ENCODE measurements at regions not wholly inside any gene's neighbourhood (a gene's known extent, or its start where the extent isn't known, plus 50 kb on each side); places are given as distances from the start of the nearest gene placed in this dataset.

DNA sequence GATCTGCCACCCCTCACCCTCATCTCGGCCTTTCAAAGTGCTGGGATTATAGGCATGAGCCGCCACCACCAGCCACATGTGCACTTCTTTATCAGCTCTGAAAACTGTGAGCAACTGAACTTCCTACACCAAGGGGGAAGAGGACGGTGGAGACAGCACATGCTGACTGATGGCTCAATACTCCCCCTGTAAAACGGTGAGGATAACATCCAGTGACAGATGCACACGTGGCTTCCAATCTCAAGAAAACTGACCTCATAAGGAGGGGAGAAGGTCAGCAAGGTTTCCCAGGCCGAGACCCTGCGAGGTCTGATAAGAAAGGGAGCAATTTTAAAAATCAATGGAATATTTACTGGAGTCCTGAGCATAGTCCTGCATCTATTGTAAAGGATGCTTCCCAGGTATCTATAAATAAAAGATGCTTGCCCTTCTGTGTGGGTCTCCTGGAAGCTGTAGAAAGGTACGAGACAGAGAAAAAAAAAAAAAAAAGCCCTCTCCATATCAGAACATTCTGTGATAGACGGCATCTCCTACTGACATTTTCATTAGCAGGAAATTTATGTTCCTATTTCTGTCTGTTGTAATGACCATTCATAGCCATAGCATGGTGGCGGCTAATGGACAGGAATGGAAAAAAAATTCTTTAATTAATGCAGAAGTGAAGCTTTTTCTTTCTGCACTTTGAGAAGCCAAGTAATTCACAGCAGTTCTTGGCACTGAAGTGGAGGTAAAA lies 385.1 kb downstream of the ZNF536 start:
- no peak for TF ChIP-seq CTCF (IDR thresholded peaks at IDR 0.05)
- TF ChIP-seq POLR2AphosphoS5 (IDR thresholded peaks at IDR 0.05), result no peak

Data from prostate gland (tissue), 2 donors.